GM23248 (cell line): ENCODE measurements at regions not wholly inside any gene's neighbourhood (a gene's known extent, or its start where the extent isn't known, plus 50 kb on each side); places are given as distances from the start of the nearest gene placed in this dataset.

Experiments
- DNase-seq: peaks from one replicate; pipeline ENCODE4 v3.0.0-alpha.2; 2015
- H2AFZ ChIP-seq: fragments of 200-600 bp; sonication (generic); 2 replicates; pipeline ENCODE4 v1.6.1; 2016; ENCODE audit warnings: antibody characterized with exemption
- H3F3A ChIP-seq: fragments of 200-600 bp; sonication (generic); 2 replicates; pipeline ENCODE4 v1.6.1; 2016; ENCODE audit warnings: mild to moderate bottlenecking, antibody characterized with exemption, mixed run types; ENCODE audit not compliant: insufficient read depth
- H3K27ac ChIP-seq: fragments of 200-600 bp; sonication (generic); 2 replicates; pipeline ENCODE4 v1.5.1; 2016; ENCODE audit warnings: mild to moderate bottlenecking
- H3K27me3 ChIP-seq: fragments of 200-600 bp; sonication (generic); replicated peaks from 2 replicates; pipeline ENCODE4 v1.6.1; 2016; ENCODE audit warnings: mild to moderate bottlenecking; ENCODE audit not compliant: insufficient read depth
- H3K36me3 ChIP-seq: fragments of 200-600 bp; sonication (generic); 2 replicates; pipeline ENCODE4 v1.6.1; 2016; ENCODE audit warnings: low read depth, mild to moderate bottlenecking
- H3K4me1 ChIP-seq: fragments of 200-600 bp; sonication (generic); 2 replicates; pipeline ENCODE4 v1.6.1; 2016; ENCODE audit warnings: mild to moderate bottlenecking; ENCODE audit not compliant: insufficient read depth
- H3K4me2 ChIP-seq: fragments of 200-600 bp; sonication (generic); one replicate; pipeline ENCODE4 v1.6.1; 2016; ENCODE audit warnings: mild to moderate bottlenecking; ENCODE audit not compliant: unreplicated experiment
- H3K4me3 ChIP-seq: fragments of 200-600 bp; sonication (generic); 2 replicates; pipeline ENCODE4 v1.5.1; 2016; ENCODE audit warnings: mild to moderate bottlenecking
- H3K79me2 ChIP-seq: fragments of 200-600 bp; sonication (generic); 2 replicates; pipeline ENCODE4 v1.6.1; 2016; ENCODE audit warnings: mild to moderate bottlenecking; ENCODE audit not compliant: insufficient read depth
- H3K9ac ChIP-seq: fragments of 200-600 bp; sonication (generic); 2 replicates; pipeline ENCODE4 v1.6.1; 2016; ENCODE audit warnings: mild to moderate bottlenecking
- H3K9me2 ChIP-seq: fragments of 200-600 bp; sonication (generic); 2 replicates; pipeline ENCODE4 v1.6.1; 2016; ENCODE audit warnings: mixed run types, mild to moderate bottlenecking, moderate library complexity; ENCODE audit not compliant: insufficient read depth
- H3K9me3 ChIP-seq: fragments of 200-600 bp; sonication (generic); one replicate; pipeline ENCODE4 v1.6.1; 2017; ENCODE audit warnings: low read depth
- H4K20me1 ChIP-seq: fragments of 200-600 bp; sonication (generic); 2 replicates; pipeline ENCODE4 v1.6.0; 2016; ENCODE audit not compliant: insufficient read depth
- EZH2 ChIP-seq: fragments of 200-600 bp; sonication (generic); IDR thresholded peaks from 2 replicates; pipeline ENCODE4 v1.6.1; 2018; ENCODE audit warnings: antibody characterized with exemption, mild to moderate bottlenecking; ENCODE audit not compliant: insufficient read depth, poor library complexity, severe bottlenecking
- EZH2phosphoT487 ChIP-seq: fragments of 200-600 bp; sonication (generic); IDR thresholded peaks from 2 replicates; pipeline ENCODE4 v1.6.1; 2018; ENCODE audit warnings: antibody characterized with exemption, moderate library complexity, mild to moderate bottlenecking, low read depth; ENCODE audit not compliant: insufficient read depth
- WGBS, 2 experiments: methylation state at CpG; one replicate each; pipeline ENCODE4 v1.1.6; 2015 to 2017; ENCODE audit warnings: low lambda C conversion rate in 2 of 2, low coverage in 1 of 2; ENCODE audit errors: missing lambda C conversion rate in 2 of 2; 5-methylcytosine and 5-hydroxymethylcytosine counted together
- in situ Hi-C: fragments of 300-500 bp; cut with MboI; formaldehyde crosslinking; loops from 2 replicates; pipeline ENCODE4 v1.15.0; 2020

GRCh38 chrX:69079268-69079667 is 86.0 kb downstream of the PJA1 start:
- no peak for TF ChIP-seq EZH2
- TF ChIP-seq EZH2phosphoT487: no peak
- WGBS, 2 experiments: 70 to 76% methylated on average over 5 of the region's 5 CpGs

DNA sequence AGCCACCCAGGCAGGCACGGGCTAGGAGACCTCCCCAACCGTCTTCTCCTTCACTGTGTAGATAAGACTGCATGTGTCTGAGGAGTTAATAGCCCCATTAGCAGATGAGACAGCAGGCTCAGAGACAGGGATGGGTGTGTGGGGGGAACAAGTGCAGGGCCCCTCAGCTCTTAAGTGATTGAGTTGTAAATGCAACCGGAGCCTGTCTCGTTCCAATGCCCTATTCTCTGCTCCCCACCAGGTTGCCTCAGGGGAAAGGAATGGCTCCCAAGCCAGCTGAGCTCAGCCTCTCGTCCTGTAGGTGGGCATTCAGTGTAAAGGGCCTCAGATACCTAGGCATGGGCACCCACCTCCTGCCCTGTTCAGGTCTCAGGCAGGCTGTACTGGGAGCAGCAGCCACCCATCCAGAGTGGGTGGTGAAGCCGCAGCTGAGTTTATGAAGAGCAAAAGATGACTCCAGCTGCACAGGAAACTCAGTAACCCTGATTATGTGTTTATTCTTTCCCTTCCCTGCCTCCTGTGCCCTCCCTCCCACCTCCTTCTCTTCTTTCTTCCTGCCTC is 87.3 kb downstream of the PJA1 start:
- no peaks in the 10 kb centered on the region for H3F3A ChIP-seq
- H4K20me1 ChIP-seq: no peaks in the 10 kb centered on the region
- H3K27ac ChIP-seq: no peak overlapping the region
- H3K79me2 ChIP-seq: no peaks in the 10 kb centered on the region
- H3K4me2 ChIP-seq: no peak overlapping the region
- no peaks in the 10 kb centered on the region for H3K27me3 ChIP-seq
- H3K36me3 ChIP-seq: no peaks in the 10 kb centered on the region
- 52 to 100% methylated on average over 1 to 4 of the region's 6 CpGs for WGBS, 2 experiments
- H3K4me3 ChIP-seq: no peak overlapping the region
- no peak for DNase-seq
- H2AFZ ChIP-seq: no peak overlapping the region
- H3K9me2 ChIP-seq: no peaks in the 10 kb centered on the region
- no peak overlapping the region for H3K9ac ChIP-seq
- no peaks in the 10 kb centered on the region for H3K9me3 ChIP-seq
- no peaks in the 10 kb centered on the region for H3K4me1 ChIP-seq
- TF ChIP-seq EZH2 (no peak), EZH2phosphoT487 (no peak)
- in situ Hi-C loops: no loop called here

More at GRCh38 chrX:69079268-69079667, 86.0 kb downstream of the PJA1 start:
- no peak overlapping the region for H3K9ac ChIP-seq
- no peaks in the 10 kb centered on the region for H3K36me3 ChIP-seq
- no peak overlapping the region for H2AFZ ChIP-seq
- H3K27ac ChIP-seq: no peak overlapping the region
- no peaks in the 10 kb centered on the region for H3K9me2 ChIP-seq
- no peak overlapping the region for H3K4me3 ChIP-seq
- peak; percentile 34 for DNase-seq
- no peaks in the 10 kb centered on the region for H3K27me3 ChIP-seq
- no peaks in the 10 kb centered on the region for H3K4me1 ChIP-seq
- in situ Hi-C loops: no loop called here
- no peaks in the 10 kb centered on the region for H3K79me2 ChIP-seq
- no peaks in the 10 kb centered on the region for H3K9me3 ChIP-seq
- no peak overlapping the region for H3K4me2 ChIP-seq
- H4K20me1 ChIP-seq: no peaks in the 10 kb centered on the region
- no peaks in the 10 kb centered on the region for H3F3A ChIP-seq

GRCh38 chrX:69076088-69076487 is 89.2 kb downstream of the PJA1 start:
- WGBS, 2 experiments: 69 to 72% methylated on average over 2 of the region's 2 CpGs
- H3K27ac ChIP-seq: no peak overlapping the region
- no peak overlapping the region for H3K9ac ChIP-seq
- H3K4me2 ChIP-seq: no peak overlapping the region
- H3K4me1 ChIP-seq: no peaks in the 10 kb centered on the region
- no peaks in the 10 kb centered on the region for H3K79me2 ChIP-seq
- no peaks in the 10 kb centered on the region for H4K20me1 ChIP-seq
- no peaks in the 10 kb centered on the region for H3K36me3 ChIP-seq
- no peaks in the 10 kb centered on the region for H3K27me3 ChIP-seq
- no peaks in the 10 kb centered on the region for H3K9me2 ChIP-seq
- no peaks in the 10 kb centered on the region for H3F3A ChIP-seq
- TF ChIP-seq EZH2phosphoT487 (no peak), EZH2 (no peak)
- in situ Hi-C loops: no loop called here
- no peak overlapping the region for H3K4me3 ChIP-seq
- no peak overlapping the region for H2AFZ ChIP-seq
- no peaks in the 10 kb centered on the region for H3K9me3 ChIP-seq
- DNase-seq: no peak

DNA sequence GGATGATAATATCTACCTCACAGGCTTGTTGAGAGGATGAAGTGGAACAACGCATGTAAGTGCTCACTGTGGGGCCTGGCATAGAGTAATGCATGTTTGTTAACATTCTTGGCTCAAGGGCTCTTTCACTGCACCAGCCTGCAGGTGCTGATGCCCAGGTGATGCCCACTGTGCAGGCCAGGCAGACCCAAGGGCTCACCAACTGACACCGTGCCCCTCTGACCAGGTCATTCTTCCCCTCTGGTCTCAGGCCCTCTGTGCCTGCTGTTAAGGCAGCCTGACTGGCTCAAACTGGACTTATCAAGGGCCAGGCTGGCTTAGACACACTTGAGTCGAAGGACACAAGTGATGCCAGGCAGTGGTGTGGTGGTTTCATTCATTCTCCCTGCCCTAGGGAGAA is 90.5 kb downstream of the PJA1 start:
- Histone ChIP-seq H3K27ac (no peak overlapping the region), H3F3A (no peaks in the 10 kb centered on the region), H3K27me3 (no peaks in the 10 kb centered on the region), H3K9me3 (no peaks in the 10 kb centered on the region), H3K4me3 (no peak overlapping the region), H3K4me1 (no peaks in the 10 kb centered on the region), H3K4me2 (no peak overlapping the region), H3K36me3 (no peaks in the 10 kb centered on the region), H2AFZ (no peak overlapping the region), H4K20me1 (no peaks in the 10 kb centered on the region), H3K79me2 (no peaks in the 10 kb centered on the region), H3K9me2 (no peaks in the 10 kb centered on the region), H3K9ac (no peak overlapping the region)
- TF ChIP-seq EZH2 (no peak), EZH2phosphoT487 (no peak)
- DNase-seq: no peak
- in situ Hi-C loops: no loop called here
- 84 to 85% methylated on average over 3 of the region's 3 CpGs for WGBS, 2 experiments

GRCh38 chrX:69073721-69074120 is 91.5 kb downstream of the PJA1 start:
- Histone ChIP-seq H3K36me3 (no peaks in the 10 kb centered on the region), H2AFZ (no peak overlapping the region), H3F3A (no peaks in the 10 kb centered on the region), H3K27ac (no peak overlapping the region), H3K27me3 (no peaks in the 10 kb centered on the region), H3K4me1 (no peaks in the 10 kb centered on the region), H3K9me3 (no peaks in the 10 kb centered on the region), H3K79me2 (no peaks in the 10 kb centered on the region), H3K9me2 (no peaks in the 10 kb centered on the region), H3K9ac (no peak overlapping the region), H3K4me2 (no peak overlapping the region), H3K4me3 (no peak overlapping the region), H4K20me1 (no peaks in the 10 kb centered on the region)
- 33 to 42% methylated on average over 2 to 3 of the region's 3 CpGs for WGBS, 2 experiments
- no peak for DNase-seq
- TF ChIP-seq EZH2: no peak
- TF ChIP-seq EZH2phosphoT487: no peak
- in situ Hi-C loops: no loop called here
